H9 (cell line): ENCODE measurements at regions not wholly inside any gene's neighbourhood (a gene's known extent, or its start where the extent isn't known, plus 50 kb on each side); places are given as distances from the start of the nearest gene placed in this dataset.

ENCODE experiments used
- DNase-seq: peaks from one replicate; pipeline ENCODE4 v3.0.0-alpha.2; 2017
- H2AFZ ChIP-seq: one replicate; pipeline ENCODE4 v1.6.1; 2013; ENCODE audit warnings: mild to moderate bottlenecking, low read length, control low read depth, moderate library complexity
- H2AK5ac ChIP-seq: 2 replicates; pipeline ENCODE4 v1.6.1; 2013; ENCODE audit warnings: low read length, control low read depth, mixed read lengths; ENCODE audit not compliant: insufficient read length
- H2BK120ac ChIP-seq: one replicate; pipeline ENCODE4 v1.6.1; 2013; ENCODE audit warnings: low read depth, mild to moderate bottlenecking, low read length, control low read depth, inconsistent platforms; ENCODE audit not compliant: poor library complexity, severe bottlenecking
- H2BK12ac ChIP-seq: 2 replicates; pipeline ENCODE4 v1.6.1; 2013; ENCODE audit warnings: low read length, control low read depth, mixed read lengths, low read depth; ENCODE audit not compliant: insufficient read length
- H2BK15ac ChIP-seq: 2 replicates; pipeline ENCODE4 v1.6.1; 2013; ENCODE audit warnings: low read depth, low read length, control low read depth
- H2BK20ac ChIP-seq: one replicate; pipeline ENCODE4 v1.6.1; 2013; ENCODE audit warnings: low read depth, mild to moderate bottlenecking, low read length, control low read depth, inconsistent platforms; ENCODE audit not compliant: poor library complexity, severe bottlenecking
- H2BK5ac ChIP-seq: 2 replicates; pipeline ENCODE4 v1.6.1; 2013; ENCODE audit warnings: low read length, control low read depth, mixed read lengths; ENCODE audit not compliant: insufficient read length
- H3K14ac ChIP-seq: 2 replicates; pipeline ENCODE4 v1.6.1; 2013; ENCODE audit warnings: low read length, control low read depth; ENCODE audit not compliant: insufficient read depth
- H3K18ac ChIP-seq: 2 replicates; pipeline ENCODE4 v1.6.1; 2013; ENCODE audit warnings: low read depth, mild to moderate bottlenecking, mixed read lengths, low read length, control low read depth; ENCODE audit not compliant: insufficient read length
- H3K23ac ChIP-seq: 2 replicates; pipeline ENCODE4 v1.6.1; 2013; ENCODE audit warnings: low read length, control low read depth, mixed read lengths, low read depth; ENCODE audit not compliant: insufficient read length
- H3K23me2 ChIP-seq: 2 replicates; pipeline ENCODE4 v1.6.1; 2013; ENCODE audit warnings: low read depth, mild to moderate bottlenecking, mixed read lengths, low read length, control low read depth; ENCODE audit not compliant: insufficient read length, poor library complexity, severe bottlenecking
- H3K27ac ChIP-seq: 2 replicates; pipeline ENCODE4 v1.5.1; 2013; ENCODE audit warnings: low read length, control low read depth, mixed read lengths, low read depth; ENCODE audit not compliant: insufficient read length
- H3K27me3 ChIP-seq: 2 replicates; pipeline ENCODE4 v1.6.1; 2013; ENCODE audit warnings: low read length, control low read depth, inconsistent platforms; ENCODE audit not compliant: insufficient read depth
- H3K4ac ChIP-seq: 2 replicates; pipeline ENCODE4 v1.6.1; 2013; ENCODE audit warnings: low read depth, mild to moderate bottlenecking, control low read depth, inconsistent platforms, low read length, moderate library complexity
- H3K4me1 ChIP-seq: 2 replicates; pipeline ENCODE4 v1.6.1; 2013; ENCODE audit warnings: low read length, control low read depth, inconsistent platforms; ENCODE audit not compliant: insufficient read depth
- H3K4me2 ChIP-seq: 2 replicates; pipeline ENCODE4 v1.6.1; 2013; ENCODE audit warnings: low read length, control low read depth, mixed read lengths; ENCODE audit not compliant: insufficient read length, insufficient read depth
- H3K56ac ChIP-seq: 2 replicates; pipeline ENCODE4 v1.6.1; 2013; ENCODE audit warnings: low read depth, mild to moderate bottlenecking, mixed read lengths, low read length, control low read depth; ENCODE audit not compliant: insufficient read length
- H3K79me1 ChIP-seq: 2 replicates; pipeline ENCODE4 v1.6.1; 2013; ENCODE audit warnings: low read depth, mild to moderate bottlenecking, moderate library complexity, low read length, control low read depth, inconsistent platforms; ENCODE audit not compliant: insufficient read depth, poor library complexity, severe bottlenecking
- H3K79me2 ChIP-seq: 2 replicates; pipeline ENCODE4 v1.6.1; 2013; ENCODE audit warnings: low read length, control low read depth, inconsistent platforms; ENCODE audit not compliant: insufficient read depth
- H3K9ac ChIP-seq: 2 replicates; pipeline ENCODE4 v1.6.1; 2013; ENCODE audit warnings: low read length, control low read depth, mixed read lengths; ENCODE audit not compliant: insufficient read length; ENCODE audit errors: extremely low read depth
- H3K9me3 ChIP-seq: one replicate; pipeline ENCODE4 v1.6.1; 2013; ENCODE audit warnings: low read depth, low read length, inconsistent platforms; ENCODE audit not compliant: control insufficient read depth
- H3T11ph ChIP-seq: one replicate; pipeline ENCODE4 v1.6.1; 2013; ENCODE audit warnings: mild to moderate bottlenecking, low read length, control low read depth, inconsistent platforms
- H4K20me1 ChIP-seq: one replicate; pipeline ENCODE4 v1.6.1; 2013; ENCODE audit not compliant: control insufficient read depth, insufficient read length, insufficient read depth
- H4K5ac ChIP-seq: 2 replicates; pipeline ENCODE4 v1.6.1; 2013; ENCODE audit warnings: low read depth, mild to moderate bottlenecking, mixed read lengths, low read length, control low read depth; ENCODE audit not compliant: insufficient read length
- H4K8ac ChIP-seq: replicated peaks from 2 replicates; pipeline ENCODE4 v1.6.1; 2013; ENCODE audit warnings: low read length, control low read depth, mixed read lengths, low read depth; ENCODE audit not compliant: insufficient read length
- H4K91ac ChIP-seq: 2 replicates; pipeline ENCODE4 v1.6.1; 2013; ENCODE audit warnings: low read depth, mild to moderate bottlenecking, moderate library complexity, mixed read lengths, low read length, control low read depth; ENCODE audit not compliant: insufficient read length
- H3K27ac Mint-ChIP-seq, 3 experiments: 2 replicates in 2 of 3; 3 replicates in 1 of 3; pipeline ENCODE4 v1.8.0; 2020 to 2021; ENCODE audit warnings: mixed read lengths in 3 of 3, mild to moderate bottlenecking in 1 of 3, moderate library complexity in 1 of 3
- H3K27me3 Mint-ChIP-seq: 2 replicates; pipeline ENCODE4 v1.8.0; 2021; ENCODE audit warnings: low read depth, mild to moderate bottlenecking, moderate library complexity, mixed read lengths
- H3K36me3 Mint-ChIP-seq, 3 experiments: 2 replicates in 2 of 3; 3 replicates in 1 of 3; pipeline ENCODE4 v1.8.0; 2020 to 2021; ENCODE audit warnings: low read depth in 3 of 3, mixed read lengths in 3 of 3; ENCODE audit not compliant: insufficient read depth in 1 of 3
- H3K4me1 Mint-ChIP-seq, 2 experiments: 2 replicates each; pipeline ENCODE4 v1.8.0; 2020; ENCODE audit warnings: mixed read lengths in 2 of 2
- H3K4me3 Mint-ChIP-seq, 2 experiments: 2 replicates in 1 of 2; 3 replicates in 1 of 2; pipeline ENCODE4 v1.8.0; 2020 to 2021; ENCODE audit warnings: mild to moderate bottlenecking in 2 of 2, mixed read lengths in 2 of 2, moderate library complexity in 1 of 2
- H3K9me3 Mint-ChIP-seq, 2 experiments: 2 replicates in 1 of 2; 3 replicates in 1 of 2; pipeline ENCODE4 v1.8.0; 2020; ENCODE audit warnings: mild to moderate bottlenecking in 2 of 2, mixed read lengths in 2 of 2, moderate library complexity in 1 of 2
- CTCF ChIP-seq: fragments of 200-600 bp; sonication (generic); conservative IDR thresholded peaks from 3 replicates; pipeline ENCODE4 v1.8.0; 2021; ENCODE audit warnings: antibody characterized with exemption, mild to moderate bottlenecking
- WGBS: extraction: QIAGEN DNeasy Blood & Tissue Kit; methylation state at CpG from one replicate; pipeline ENCODE4 v1.1.7; 2013; ENCODE audit warnings: missing lambda C conversion rate, low lambda C conversion rate, mixed read lengths; ENCODE audit not compliant: insufficient read length; ENCODE audit errors: extremely low coverage; 5-methylcytosine and 5-hydroxymethylcytosine counted together

- H4K91ac ChIP-seq: no peak overlapping the region
- H2BK15ac ChIP-seq: no peak overlapping the region
- Mint-ChIP-seq H3K9me3 (peaks cover 0 to 4% of the 10 kb centered on the region in 2 experiments; a peak in 1 of 5 replicates), H3K4me3 (no peak overlapping the region), H3K27me3 (peaks cover 5% of the 10 kb centered on the region), H3K27ac (no peak overlapping the region), H3K4me1 (peaks cover 4 to 15% of the 10 kb centered on the region in 2 experiments; a peak in 3 of 4 replicates), H3K36me3 (no peaks in the 10 kb centered on the region)
- no peak overlapping the region for H3K14ac ChIP-seq
- H2BK12ac ChIP-seq: no peak overlapping the region
- WGBS: no CpG with 5 or more reads among the region's 9 CpGs
- no peaks in the 10 kb centered on the region for H3K9me3 ChIP-seq
- H3K4me2 ChIP-seq: no peak overlapping the region
- H4K5ac ChIP-seq: no peak overlapping the region
- no peaks in the 10 kb centered on the region for H3K27me3 ChIP-seq
- H3T11ph ChIP-seq: no peak overlapping the region
- no peak for DNase-seq
- H3K23me2 ChIP-seq: no peaks in the 10 kb centered on the region
- no peak overlapping the region for H3K9ac ChIP-seq
- H2AFZ ChIP-seq: no peak overlapping the region
- no peaks in the 10 kb centered on the region for H3K4me1 ChIP-seq
- no peak for TF ChIP-seq CTCF
- H3K56ac ChIP-seq: no peak overlapping the region
- H3K79me1 ChIP-seq: no peaks in the 10 kb centered on the region
- H2BK120ac ChIP-seq: no peak overlapping the region
- no peak overlapping the region for H3K4ac ChIP-seq
- no peaks in the 10 kb centered on the region for H4K20me1 ChIP-seq
- no peak overlapping the region for H2AK5ac ChIP-seq
- no peaks in the 10 kb centered on the region for H3K79me2 ChIP-seq
- H3K27ac ChIP-seq: no peak overlapping the region
- H3K23ac ChIP-seq: no peak overlapping the region
- H2BK5ac ChIP-seq: no peak overlapping the region
- H3K18ac ChIP-seq: no peak overlapping the region
- no peak overlapping the region for H4K8ac ChIP-seq
- H2BK20ac ChIP-seq: no peak overlapping the region
Measured at GRCh38 chr7:131225619-131226513, 101.8 kb upstream of the MKLN1 start.
